ENCODE measurements at regions not wholly inside any gene's neighbourhood (a gene's known extent, or its start where the extent isn't known, plus 50 kb on each side); places are given as distances from the start of the nearest gene placed in this dataset.

DNA sequence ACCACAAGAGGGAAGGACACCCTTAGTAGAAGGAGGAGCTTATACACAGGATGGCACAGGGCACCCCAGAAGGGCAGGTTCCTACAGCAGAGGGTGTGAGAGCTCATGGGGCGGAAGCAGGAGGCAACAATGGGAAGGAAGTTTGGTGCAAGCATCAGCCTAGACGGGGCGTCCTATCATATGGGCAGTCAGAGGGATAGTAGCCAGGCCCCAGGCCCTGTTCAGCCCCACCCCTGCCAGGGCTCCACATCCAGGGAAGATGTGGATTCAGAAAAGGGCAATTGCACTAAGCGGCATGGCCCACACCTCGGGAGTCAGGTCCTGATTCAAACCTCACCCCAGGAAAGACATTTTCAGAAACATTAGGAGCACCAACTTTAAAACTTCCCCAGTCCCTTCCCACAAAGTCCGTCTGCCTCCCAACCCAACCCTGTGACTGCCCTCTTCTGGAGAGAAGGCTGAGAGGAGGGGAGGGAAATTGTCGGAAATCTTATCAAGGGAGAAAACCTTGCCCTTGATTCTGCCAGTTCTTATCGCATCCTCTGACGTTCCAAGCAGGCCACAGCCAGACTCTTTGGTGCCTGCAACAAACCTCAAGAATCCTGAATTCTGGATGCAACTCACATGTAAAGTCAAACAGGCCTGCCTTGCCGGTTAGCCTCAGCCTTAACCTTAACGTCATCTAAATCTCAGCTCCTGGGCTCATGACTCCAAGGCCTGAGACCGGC is 198.8 kb upstream of the CDH5 start:
- DNase-seq, result peak; percentile 80

DNA sequence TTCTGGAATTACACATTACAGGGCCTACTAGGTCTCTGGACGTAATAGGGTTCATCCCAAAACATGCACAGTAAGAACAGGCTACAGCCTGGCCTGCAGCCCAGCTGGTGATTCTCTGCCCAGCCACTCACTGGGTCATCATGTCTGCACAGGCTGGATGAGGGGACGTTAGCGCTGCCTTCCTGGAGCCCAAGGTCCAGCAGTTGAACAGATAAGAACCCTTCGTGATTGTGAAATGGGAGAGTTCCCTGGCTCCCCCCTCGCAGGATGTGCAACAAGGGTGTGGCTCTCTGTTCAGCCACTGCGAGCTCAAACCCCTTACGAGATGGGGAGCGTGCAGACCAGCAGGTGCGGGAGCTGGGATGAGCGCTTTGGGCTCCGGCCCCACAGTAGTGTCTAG is 200.0 kb upstream of the CDH5 start:
- peak; percentile 34 for DNase-seq

DNA sequence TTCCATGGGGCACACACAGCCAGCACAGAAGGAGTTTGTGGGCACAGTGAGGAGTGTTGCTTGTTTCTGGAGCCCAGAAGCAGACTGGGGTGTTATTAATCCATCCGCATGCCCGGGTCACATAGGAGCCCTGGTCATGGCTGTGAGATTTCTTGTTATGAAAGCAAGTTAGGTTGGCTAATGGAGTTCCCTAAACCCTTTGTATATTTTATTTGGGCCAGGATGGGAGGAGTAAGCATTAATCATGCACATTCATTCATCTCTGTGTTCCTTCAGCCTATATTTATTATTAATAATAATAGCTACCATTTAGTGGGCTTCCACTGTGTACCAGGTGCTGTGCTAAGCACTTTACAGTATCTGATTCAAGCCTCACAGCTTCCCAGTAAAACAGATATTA is 200.6 kb upstream of the CDH5 start:
- no peak for DNase-seq

DNA sequence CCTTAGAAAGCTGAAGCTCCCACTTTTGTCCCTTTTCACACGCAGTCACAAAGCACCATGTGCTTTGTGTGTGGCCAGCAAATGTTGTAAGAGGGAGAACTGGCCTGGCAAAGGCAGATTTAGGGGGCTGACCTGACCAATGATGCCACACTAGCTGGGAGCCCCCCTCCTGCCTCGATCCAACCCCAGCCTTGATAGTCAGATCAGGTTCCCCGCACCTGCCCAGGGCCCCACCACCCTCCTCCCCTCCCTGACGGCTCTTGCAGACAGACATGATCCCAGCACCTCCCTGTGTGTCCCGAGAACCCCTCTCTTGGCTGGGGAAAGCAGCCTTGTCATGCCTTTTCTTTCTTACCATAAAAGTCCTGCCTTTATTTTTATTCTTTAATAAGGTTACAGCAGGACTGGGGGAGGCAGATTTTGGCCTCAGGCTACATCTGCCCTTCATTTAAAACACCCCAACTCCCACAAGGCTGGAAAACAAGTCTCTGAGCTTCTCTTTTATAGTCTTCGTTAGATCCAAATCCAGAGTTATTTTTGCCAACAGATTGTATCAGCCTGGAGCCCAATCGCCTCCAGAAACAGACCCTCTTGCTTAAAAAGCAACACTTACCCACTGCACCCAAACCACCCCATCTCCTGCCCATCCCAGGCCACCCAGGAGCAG is 201.8 kb upstream of the CDH5 start:
- no peak for DNase-seq

DNA sequence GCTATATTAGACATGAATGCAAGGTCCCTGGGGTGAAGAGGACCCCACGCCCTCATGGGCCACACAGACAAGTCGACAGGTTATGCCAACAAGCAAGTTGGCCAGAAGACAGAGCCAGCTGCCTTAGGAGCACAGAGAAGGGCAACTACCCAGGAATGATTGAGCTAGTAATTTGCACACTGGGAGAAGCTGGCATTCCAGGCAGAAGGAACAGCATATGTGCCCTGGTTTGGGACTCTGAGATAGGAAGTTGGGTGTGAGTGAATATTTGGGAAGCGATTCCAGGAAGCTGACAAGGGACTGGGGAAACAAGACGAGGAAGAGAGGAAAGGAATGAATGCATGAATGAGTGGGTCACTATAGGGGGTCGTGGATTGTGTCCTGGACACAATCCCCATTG is 203.7 kb upstream of the CDH5 start:
- no peak for DNase-seq

DNA sequence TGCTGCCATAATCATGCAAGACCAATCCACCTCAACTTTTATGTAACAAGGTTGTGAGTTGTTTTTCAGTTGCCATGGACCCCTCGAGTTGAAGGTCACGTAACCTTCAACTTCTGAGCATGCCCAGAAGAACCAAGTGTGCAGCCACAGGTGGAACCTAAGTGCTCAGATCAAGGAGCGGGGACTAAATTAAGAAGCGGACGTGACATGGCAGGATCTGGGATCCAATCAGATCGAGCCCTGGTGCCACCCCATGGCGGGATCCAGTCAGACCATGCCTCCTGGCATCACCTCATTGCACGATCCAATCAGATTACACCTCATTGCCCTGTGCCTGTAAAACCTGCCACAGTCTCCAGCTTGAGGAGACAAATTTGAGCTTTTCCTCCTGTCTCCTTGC is 204.5 kb upstream of the CDH5 start:
- no peak for DNase-seq

DNA sequence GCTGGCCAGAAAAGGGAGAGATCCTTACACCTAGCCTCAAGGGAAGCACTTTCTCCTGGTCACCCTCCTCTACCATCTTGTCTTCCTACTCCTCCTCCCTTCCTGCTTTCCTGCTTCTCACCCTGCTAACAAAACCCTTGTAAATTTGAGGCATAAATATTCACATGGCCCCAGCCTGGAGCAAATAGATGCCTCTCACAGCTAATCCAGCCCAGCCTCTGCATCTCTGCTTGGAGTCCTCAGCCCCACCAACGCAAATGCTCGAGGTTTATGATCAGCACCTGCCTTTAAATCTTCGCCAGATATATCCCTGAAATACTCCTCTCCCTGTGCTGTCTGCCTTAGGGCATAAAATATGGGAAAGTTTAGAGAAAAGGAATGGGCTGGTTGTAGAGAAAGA is 205.2 kb upstream of the CDH5 start:
- DNase-seq, result no peak

DNA sequence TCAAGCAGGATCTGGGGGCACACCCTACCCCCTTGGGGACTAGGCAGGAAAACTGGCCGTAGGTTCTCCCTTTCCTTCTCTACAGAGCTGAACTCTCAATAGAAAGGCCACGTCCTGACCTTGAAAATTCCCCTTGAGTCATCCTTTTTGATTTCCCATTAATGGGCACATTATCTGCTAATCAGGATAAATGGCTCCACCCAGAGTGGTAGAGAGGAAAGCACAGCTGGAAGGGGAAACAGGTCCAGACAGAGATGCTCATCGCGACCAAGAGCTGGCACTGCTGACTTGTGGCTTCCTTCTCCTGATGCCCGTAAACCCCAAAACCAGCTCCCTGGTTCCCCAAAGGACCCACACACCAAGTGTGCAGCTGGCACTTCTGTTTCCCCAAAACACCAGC is 206.5 kb upstream of the CDH5 start:
- no peak for DNase-seq

DNA sequence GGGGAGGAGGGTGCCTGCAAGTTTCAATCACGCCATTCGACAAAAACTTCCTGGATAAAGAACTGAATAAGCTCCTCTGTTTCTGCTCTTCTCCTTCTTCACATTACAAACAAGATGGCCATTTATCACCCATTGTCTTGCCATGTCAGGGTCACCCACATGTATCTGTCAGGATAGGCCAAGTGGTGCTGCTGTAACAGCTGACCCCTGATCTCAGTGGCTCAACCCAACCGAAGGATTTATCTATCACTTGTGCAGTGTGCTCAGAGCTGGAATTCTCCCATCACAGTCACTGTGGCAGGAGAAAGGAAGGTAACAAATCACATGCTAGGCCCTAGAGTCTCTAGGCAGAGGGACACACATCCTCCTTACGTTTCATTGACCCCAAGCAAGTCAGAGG is 210.0 kb upstream of the CDH5 start:
- no peak for DNase-seq

DNA sequence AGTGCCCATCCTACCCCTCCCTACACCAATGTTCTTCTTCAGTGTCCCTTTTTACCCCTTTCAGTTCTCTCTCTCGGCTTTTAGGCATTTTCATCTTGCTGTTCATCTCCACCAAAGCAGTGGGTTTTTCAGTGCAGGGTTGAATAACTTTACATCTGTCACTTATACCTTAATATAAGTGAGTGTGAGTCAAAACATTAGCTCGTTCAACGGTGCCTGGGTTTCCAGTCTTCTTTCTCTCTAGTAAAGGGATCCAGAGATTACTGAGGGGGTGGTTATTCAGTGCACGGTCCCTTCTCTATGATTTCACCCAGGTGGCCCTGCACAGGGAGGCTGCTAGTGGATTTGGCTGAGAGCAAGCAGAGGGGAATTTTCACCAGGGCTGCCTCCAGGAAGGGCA is 210.6 kb upstream of the CDH5 start:
- no peak for DNase-seq

DNA sequence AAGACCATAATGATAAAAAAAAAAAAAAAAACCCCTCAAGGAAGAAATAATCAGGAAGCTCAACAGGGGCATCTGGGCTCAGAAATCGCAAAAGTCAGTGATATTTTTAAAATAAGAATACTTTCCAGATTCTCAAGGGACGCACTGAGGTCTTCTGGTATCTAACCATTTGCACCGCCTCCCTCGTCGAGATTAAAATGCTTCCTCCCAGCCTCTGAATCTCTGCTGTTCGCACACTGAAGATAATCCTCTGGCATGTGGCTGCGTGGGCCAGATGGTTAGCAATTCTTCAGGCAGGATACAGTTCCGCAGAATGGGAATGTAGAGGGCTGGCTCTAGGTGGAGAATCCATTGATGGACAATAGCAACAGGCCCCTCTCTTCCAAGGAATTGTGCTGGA is 211.7 kb upstream of the CDH5 start:
- DNase-seq, result no peak

DNA sequence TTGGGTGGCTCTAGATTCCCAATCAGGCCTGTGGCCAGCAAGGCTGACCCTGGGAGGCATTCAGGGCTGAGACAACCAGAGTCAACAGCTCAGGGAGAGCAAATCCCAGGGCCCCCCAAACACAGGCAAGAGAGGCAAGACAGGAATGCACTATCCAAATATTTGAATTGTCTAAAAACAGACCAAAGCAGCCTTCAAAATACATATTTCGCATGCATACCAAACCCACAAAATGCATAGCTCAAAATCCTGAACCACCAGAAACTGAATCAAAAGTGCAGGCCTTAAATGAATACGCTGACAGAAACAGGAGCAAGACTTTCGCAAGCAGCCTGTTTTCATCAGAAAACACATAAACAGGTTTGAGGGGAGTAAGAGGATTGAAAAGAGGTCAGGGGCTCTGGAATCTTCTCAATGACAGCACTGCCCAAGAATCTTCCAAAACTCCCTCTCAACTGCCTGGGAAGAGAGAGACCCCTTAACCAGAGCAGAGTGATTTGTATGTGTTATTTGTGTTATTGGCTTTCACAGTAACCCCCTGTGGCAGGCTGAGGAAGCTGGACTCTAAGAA is 213.6 kb upstream of the CDH5 start:
- no peak for DNase-seq

DNA sequence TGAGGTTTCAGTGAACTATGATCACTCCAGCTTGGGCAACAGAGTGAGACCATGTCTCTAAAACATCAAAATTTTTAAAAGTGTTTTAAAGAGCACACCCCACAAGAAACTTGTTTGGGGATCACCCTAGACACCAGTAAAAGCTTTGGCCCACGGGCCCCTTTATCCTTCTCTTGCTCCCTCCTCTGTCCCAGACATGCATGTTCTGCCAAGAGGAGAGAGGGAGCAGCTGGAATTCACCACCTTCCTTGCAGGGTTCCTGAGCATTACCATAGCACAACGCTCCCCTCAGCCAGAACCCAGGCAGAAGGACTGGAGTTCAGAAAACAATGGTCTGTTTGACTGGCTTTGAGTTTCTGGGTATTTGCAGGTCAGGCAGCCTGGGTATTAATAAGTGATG is 214.3 kb upstream of the CDH5 start:
- DNase-seq, result no peak

DNA sequence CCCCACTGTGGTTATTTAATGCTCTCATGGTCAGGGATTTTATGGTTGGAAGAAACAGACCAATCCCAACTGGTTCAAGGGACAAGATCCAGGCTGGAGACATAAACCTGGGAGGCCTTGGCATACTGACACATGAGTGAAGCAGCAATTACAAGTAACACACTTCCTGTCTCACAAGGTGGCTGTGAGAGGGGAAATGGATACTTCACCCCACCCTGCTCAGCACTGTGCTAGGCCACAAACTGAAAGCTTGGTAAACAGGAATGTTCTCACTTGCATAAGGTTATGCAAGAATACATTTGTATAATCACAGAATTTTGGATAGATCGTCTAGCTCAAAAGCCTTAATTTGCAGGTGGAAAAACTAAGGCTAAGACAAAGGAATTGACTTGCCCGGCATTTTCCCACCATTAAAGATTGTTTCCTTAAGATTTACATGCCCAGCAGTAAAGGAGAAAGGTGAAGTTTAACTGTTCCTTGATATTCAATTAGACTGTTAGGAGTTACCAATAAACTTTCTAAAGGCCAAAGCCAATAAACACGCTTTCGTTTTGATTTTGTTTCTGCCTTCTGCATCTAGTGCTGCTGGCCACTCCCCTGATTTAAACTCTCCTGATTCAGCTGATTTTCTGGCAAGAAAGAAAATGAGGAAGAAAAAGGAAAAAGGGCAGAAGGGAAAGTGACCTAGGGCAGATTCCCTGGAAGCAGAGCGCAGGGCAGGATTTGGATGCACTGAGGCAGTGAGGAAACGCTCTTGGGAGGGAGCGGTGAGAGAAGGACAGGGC is 215.6 kb upstream of the CDH5 start:
- DNase-seq, result no peak

DNA sequence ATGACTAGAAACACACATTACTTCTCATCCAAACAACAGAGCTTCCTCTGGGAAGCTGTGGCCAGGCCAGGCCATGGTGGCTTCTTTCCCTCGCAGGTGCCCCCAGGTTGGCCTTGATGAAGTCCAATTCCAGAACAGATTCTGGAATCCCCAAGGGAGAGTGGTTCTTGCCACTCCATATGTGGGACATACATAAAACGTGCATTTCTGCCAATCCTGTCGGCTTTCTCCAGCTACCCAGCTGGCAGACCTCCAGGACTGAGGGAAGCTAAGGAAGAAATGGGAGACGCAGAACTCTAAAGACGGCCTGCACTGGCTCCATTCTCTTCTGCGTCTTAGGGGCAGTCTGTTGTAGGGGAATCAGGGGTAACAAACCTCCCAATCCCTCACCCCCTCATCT is 219.2 kb upstream of the CDH5 start:
- DNase-seq, result no peak

DNA sequence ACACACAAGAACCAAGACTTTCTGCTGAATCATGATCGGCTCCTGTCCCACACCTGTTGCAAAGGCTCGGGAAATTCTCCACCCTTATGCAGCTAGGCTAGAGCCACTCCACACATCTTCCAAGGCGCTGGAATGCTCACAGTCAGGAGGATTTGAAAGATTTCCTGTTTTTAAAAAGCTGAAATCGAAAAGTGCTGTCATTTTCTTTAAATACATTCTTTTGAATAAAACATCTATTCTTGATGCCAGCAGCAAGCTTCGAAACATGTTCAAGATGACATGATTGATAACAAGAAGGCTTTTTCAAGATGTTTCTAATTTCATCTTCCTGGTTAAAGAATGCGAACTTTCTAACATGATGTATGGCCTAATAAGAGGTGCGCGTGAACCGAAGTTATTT is 219.7 kb upstream of the CDH5 start:
- no peak for DNase-seq

DNA sequence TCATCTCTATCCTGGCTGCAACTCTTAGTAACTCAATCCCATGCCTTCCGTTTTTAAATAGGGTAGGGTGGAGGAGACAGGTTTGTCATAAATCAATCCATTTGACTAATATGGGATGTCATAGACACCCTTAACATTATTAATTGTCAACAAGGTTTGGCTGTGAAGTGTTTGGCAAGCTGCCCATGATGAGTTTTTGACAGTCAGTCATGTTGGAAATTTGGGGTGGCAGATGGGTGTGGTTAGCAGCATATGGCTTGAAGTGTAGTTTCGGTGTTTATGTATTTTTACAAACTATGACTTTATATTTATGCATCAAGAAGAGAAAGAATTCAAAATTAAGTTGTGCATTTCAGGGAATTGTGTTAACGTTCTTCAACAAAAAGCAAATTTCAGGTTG is 221.8 kb upstream of the CDH5 start:
- DNase-seq, result no peak

DNA sequence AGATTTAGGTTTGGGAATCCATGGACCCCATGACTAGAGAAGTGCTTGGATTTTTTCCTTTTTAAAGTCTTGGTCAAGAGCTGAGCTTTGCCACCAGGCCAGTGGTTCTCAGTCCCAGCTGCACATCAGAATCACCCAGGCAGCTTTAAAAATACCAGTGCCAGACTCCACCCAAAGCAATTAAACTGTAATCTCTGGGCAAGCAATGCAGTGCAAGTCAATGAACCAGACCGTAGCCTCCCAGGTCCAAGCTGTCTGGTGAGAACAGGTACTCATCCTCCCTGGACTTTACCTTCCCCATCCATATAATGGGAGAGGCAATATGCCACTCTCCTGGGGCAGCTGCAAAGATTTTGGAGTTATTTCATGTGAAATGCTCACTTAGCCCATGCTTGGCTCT is 223.1 kb upstream of the CDH5 start:
- no peak for DNase-seq

DNA sequence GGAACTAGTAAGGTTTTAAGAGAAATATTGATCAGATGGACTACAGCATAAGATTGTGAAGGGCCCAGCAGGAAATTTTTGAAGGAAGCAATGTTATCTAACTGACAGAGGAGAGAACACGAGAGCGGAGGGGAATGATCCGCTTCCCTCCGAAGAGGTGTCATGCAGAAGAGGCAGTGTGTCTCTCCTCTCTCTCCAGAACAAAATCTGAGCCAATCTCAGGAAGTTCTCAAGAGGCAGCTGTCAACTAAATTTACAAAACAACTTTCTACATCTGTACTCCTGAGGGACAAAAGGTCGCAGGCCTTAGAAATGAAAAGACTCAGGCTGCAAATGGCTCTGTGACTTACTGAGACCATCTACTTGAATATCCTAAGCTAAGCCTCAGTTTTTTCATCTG is 224.6 kb upstream of the CDH5 start:
- DNase-seq, result no peak

DNA sequence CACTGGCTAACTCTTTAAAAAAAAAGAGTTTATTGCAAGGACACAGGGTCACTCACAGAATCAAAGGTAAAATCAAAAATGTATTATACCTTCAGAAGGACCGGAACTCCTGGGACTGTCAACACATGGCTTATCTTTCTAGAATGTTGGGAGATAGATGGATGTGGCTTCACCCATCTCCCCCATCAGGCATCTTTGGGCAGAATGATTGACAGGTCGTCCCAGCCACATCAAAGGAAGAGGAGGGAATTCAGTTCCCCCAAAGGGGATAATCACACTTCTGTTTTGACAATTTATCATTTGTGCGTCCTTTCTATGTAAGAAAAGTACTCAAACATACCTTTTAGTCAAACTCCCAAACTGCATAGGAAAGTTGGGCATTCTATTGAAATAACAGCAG is 228.6 kb upstream of the CDH5 start:
- no peak for DNase-seq

DNA sequence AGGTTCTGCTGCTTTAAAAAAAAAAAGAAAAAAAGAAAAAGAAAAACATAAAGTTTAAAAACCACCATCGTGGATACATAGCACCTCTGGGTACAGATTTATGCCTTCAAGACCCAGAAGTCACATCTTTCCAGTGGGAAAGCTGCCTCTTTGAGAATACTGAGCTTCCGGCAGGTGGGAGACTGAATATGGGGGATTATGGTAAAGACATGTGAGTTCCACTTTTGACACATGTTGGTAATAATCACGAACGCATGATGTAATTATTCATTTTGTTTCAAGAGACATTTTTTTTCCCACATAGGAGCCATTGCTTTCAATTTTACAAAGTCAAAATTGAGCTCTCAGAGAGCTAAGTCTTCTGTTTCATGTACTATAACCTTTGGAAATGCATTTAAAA is 229.7 kb upstream of the CDH5 start:
- DNase-seq, result peak; percentile 26

DNA sequence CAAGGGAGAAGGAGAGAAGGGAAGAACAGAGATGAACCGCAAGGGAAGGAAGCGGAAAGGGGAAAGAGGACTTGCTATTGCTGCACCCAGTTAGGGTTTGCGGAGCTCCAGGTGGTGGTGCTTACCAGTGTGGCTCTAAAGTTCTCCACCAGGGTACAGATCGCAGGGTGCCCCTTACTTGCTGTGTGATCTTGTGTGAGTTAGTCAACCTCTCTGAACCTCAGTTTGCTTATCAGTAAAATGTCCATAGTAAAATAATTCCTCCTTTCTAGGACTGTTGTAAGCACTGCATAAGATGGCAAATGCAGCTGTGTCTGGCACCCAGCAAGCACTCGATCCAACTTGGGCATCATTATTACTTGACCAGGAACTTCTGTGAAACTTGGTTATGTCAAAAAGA is 230.7 kb upstream of the CDH5 start:
- DNase-seq, result no peak

DNA sequence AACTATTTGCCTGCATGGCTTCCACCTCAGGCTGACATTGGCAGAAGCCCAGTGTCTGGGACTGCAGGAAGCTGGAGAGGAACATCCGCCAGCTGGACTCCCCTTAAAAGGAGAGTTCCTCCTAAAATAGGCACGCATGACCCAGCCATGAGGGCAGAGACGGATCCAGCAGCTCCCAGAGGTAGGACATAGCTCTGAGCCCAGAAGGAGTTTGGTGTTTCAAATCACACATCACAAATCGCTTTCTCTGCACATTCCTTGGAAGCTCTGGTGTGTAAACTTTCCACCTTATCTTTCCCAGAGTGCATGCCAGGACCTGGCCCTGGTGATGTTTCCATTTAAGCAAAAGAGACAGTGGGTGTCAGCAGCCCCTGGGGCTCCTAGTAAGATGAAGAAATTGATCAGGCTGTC is 231.1 kb upstream of the CDH5 start:
- DNase-seq, result no peak

DNA sequence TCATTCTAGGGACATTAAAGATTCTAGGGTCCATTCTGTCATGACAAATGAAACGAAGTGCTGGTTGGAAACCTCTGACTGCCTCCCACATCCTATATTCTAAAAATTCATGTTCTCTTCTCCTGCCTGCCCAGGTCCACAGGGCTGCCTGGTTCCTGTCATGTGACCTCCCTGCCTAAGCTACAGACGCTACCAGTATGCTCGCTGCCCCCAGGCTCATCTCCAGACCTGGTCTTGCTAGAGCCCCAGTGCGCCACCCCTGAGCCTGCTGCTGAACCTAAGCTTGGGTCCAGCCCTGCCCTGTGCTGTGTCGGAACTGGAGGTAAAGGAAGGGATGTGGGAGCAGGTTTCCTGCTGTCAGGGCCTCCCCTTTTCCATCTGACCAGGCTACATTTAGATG is 231.6 kb upstream of the CDH5 start:
- DNase-seq, result no peak

All from OCI-M1 (cell line).